ENCODE measurements at regions not wholly inside any gene's neighbourhood (a gene's known extent, or its start where the extent isn't known, plus 50 kb on each side); places are given as distances from the start of the nearest gene placed in this dataset.
A peak's percentile ranks its signal among the peaks of the same experiment; 100 is the strongest.

DNA sequence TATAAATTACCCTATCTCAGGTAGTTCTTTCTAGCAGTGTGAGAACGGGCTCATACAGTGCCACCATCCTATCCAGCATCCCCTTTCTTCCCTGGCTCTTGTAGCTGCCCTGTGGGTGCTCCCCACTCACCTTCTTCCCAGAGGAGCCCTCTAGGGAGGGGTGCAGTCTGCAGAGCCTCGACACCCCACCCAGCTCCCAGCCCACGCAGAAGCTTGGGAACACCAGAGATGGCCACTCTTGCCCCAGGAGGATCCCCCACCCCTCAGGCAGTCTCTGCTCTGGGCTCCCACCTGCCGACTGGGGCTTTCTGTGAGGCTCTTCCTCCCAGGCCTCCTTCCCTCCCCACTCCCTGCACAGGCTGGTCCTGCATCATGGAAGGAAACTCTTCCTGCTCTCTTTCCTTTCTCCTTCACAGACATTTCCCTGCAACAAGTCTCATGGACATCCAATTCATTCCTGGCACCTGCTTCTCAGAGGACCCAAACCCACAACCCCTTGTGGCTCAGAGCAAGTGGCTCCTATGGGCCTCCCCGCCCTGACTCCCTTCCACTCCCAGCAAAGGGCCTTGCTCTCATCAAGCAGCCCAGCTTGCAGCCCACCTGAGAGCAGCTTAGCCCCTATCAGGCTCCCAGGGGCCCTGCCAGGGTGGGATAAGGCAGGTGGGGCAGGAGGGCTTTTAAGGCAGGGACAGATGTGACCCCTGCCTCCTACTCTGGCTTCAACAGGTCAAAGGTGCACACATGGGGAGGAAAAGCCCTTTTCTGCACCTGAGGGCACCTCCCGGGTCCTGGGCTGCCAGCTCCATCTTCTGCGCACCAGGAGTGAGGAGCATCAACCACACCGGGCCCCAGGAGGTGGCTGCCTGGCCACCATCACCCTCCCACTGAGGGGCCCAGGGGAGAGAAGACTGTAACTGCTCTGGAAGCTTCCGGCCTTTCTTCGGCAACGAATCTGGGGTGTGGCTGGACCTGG is 263.8 kb upstream of the TNRC6C start:
- DNase-seq = no peak

DNA sequence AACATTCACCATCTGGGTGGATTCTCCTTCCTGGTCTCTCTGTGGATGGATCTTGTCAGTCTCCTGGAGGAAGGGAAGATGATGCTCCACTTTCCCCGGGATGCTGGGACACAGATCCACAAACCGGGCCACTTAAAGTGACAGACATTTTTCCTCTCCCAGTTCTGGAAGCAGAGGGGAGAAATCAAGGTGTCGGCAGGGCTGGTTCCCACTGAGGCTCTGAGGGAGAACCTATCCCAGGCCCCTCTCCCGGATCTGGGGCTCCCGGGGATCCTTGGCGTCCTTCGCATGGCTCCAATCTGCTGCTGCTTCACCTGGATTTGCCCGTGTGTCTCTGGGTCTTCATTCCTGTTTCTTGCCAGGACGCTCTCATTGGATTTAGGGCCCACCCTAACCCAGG is 263.1 kb upstream of the TNRC6C start:
- no peak for DNase-seq

DNA sequence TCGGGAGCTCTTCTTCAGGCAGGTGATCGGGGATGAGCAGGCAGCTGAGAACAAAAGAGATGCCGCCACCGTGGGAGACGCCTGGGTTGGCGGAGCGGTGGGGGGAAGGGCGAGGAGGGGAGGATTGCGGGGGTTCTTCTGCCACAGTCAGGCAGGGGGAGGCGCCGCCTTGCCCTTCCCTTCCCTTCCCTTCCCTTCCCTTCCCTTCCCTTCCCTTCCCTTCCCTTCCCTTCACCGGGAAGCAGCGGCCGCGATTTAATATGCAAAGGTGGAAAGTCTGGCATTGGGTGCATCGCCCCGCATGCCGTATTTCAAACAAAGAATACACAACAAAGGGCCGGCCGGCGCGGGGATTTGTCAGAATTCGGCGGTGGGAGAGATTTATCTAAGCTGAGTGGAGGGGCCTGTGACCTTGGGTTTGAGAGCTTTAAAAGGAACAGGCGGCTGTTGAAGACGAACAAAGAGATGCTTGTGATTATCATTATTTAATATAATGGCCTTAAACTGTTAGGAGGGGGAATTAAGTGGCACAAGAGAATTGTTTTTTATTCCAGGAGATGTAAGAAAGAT is 262.3 kb upstream of the TNRC6C start:
- peak; percentile 64 for DNase-seq

DNA sequence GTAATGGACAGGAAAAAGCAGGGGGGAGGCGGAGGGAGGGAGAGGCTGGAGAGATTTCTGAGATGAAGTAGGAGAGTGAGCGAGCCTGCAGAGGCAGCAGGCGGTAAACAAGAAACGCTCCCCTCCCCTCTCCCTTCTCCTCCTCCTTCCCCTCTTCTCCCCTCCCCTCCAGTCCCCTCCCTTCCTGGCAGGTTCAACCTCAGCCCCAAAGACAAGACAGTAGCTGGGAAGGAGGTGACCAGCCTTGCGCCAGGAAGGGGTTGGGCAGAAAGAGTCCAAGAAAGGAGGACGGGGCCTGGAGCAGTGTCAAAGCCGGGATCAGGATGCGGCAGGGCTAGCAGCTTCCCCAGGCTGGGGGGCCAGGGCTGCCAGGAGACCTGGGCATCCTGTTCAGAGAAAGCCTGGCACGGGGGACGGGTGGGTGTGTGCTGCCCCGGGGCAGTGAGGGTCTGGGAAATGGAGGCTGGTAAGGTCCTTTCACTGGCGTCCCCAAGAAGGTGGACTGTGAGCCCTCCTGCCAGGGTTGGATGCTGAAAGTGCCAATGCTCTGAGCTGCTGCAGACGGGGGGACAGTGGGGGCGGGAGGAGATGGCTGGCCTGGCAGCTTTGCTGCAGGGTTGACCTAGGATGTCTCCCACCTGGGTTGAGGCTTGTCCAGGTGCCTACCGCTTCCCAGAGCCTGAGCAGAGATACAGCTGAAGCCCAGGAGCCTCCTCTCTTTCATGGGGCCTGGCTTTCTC is 261.6 kb upstream of the TNRC6C start:
- DNase-seq = peak; percentile 66

DNA sequence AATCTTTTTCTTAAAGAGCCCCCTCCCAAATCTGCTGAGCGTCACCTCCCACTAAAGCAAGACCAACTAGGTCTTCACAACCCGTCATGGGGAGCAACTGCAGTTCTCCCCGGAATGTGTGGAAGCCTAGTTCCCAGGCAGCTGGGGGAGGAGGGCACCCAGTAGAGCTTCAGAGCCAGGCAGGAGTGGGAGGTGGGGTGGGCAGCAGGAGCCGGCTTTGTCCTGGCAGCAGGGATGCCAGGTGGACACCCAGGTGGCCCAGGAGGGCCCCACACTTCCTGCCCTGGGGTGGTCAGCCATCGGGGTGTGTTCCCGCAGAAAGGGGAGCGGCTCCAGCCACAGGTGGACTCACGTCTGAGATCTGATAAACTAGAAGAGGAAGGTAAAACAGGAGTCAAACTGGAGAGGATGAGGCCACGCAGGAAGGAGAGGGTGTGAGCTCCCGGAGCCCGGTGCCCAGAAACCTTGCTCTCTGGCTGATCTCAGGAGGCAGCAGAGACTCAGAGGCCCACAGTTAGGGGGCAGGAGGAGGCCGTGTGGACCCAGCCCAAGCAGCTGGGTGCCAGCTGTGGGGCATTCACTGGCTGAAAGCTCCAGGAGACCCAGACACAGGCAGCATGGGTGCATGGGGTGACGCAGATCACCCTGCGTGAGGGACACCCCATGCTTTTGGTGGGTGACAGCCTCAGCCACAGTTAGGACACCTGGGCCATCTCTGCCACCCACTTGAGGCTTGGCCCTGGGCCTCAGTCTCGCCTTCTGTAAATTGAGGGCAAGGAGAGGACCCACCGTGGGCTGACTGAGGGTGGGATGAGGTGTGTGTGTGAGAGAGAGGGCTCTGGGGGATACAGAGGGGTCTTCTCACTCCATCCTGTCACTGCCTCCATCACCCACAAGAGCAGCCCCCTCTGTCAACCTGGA is 260.8 kb upstream of the TNRC6C start:
- no peak for DNase-seq

DNA sequence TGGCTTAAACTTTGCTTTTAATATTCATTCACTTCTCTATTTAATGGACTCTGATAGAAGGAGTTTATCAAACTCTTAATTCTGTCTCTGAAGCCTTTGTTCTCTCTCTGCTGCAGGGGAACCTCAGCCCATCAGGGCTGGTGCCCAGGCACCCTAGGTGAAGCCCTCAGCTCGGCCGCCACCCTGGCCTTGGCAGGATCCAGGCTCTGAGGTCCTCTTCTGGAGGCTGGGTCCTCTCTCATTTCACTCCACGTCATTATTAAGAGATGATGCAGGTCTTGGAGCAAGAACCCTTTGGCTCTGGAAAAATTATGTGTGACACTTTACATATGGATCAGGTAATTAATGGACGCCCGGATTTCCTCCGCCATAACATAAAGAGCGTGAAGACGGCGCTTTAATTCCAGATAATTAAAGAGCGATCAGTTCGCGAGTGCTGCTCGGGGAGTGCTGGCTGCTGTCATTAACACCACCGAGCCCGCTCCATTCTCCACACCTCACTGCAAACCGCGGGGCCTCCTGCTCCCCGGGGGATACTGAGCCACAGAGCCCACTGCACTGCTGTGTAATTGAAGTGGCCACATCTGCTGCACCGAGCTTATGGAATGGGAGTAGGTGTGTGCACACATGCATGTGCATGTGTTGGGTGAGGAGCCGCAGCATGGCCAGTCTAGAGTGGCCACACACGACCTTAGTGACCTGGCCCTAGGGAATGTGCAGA is 259.4 kb upstream of the TNRC6C start:
- DNase-seq = peak; percentile 62

DNA sequence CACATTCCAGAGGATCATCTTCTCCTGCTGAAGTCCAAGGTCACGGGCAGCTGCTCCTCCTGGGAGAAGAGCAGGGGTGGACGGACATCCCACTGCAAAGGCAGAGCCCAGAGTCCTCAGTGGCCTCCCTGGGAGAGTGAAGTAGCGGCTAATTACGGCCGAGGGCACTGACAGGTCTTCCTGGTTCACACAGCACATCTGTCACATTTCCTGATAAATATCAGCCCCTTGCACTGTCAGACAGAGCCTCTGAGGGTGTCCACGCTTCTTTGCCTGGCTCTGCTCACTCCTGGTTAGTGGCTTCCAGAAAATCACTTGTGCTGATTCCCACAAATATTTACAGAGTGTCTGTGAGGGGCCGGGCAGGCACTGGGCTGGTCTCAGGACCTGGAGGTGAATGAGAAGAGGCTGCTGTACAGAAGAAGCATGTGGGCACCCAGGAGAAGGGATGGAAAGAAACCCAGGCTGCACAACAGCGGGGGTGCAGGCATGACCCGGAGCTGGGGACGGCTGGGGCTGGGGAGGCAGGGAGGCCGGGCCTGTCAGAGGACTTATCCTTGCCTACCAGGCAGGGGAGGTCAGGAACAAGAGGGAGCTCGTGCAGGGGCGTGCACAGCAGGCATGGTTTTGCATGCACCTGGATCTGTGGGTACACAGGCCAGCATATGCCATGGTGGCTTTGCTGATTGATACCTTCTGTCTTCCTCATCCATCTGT is 258.2 kb upstream of the TNRC6C start:
- DNase-seq = peak; percentile 68

DNA sequence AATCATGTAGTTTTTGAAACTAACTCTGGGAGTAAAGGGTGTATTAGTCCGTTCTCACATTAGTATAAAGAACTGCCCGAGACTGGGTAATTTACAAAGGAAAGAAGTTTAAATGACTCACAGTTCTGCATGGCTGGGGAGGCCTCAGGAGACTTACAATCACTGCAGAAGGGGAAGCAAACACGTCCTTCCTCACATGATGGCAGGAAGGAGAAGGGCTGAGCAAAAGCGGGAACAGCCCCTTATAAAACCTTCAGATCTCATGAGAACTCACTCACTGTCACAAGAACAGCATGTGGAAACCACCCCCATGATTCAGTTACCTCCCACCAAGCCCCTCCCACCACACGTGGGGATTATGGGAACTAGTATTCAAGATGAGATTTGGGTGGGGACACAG is 256.5 kb upstream of the TNRC6C start:
- DNase-seq = no peak

DNA sequence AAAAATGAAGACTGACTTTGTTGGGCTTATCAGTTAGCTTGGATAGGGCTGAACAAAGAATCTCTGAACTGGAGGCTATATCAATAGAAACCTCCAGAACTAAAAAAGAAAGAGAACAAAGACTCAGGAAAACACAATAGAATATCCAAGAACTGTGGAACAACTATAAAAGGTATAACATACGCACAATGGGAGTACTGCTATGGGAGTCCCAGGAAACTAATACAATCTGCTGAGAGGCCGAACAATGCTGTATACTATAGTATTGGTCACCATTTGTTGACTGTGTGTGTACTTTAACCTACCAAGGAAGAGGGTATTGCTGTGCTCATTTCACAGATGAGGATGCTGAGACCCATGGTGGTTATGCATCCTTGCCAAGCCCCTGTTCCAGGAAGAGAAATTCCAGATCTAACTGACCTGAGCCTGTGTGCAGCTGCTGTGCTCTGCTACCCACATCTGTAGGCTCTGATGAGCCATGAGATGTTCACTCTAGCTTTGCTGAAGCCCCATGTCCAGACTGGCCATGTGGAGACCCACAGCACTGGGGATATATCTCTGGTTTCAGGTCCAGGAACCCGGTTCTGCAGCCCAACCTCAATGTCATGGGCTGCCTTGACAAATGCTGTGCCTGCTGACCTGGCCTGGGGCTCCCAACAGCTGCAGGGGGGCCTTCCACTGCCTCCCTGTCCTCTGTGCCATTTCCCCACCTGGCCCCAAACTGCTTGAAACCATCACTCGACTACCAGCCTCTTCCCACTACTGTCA is 254.3 kb upstream of the TNRC6C start:
- DNase-seq = no peak

DNA sequence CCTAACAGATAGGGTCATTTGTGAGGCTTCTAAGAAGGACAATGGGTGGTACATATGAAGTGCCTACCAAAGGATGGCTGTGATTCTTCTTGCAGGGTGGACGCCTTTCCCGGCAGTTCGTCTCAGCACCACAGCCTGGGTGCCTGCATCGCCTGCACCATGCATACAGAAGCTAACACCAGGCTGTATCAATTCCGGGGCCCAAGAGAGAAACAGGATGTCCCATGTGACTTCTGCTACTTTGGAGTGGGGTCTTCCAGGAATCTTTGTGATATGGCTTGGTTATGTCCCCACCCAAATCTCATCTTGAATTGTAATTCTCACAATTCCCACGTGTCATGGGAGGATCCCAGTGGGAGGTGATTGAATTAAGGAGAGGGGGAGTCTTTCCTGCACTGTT is 251.6 kb upstream of the TNRC6C start:
- no peak for DNase-seq

DNA sequence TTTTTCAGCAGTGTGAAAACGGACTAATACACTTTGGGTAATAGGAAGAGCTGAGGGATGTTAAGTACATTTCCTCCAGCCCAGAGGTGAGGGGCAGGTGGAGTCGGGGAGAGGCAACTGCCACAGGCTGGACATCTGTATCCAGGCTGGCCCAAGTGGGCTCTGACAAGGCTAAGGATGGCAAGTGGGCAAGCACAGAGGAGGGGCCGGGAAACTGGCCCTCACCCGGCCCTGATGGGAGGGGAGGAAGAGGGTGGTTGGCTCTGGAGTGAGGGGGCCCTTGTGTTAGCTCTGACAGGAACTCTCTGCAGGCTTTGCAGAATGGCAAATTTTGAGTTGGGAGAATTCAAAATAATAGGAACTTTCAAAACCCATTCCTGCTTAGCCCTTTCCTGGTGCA is 251.0 kb upstream of the TNRC6C start:
- no peak for DNase-seq

DNA sequence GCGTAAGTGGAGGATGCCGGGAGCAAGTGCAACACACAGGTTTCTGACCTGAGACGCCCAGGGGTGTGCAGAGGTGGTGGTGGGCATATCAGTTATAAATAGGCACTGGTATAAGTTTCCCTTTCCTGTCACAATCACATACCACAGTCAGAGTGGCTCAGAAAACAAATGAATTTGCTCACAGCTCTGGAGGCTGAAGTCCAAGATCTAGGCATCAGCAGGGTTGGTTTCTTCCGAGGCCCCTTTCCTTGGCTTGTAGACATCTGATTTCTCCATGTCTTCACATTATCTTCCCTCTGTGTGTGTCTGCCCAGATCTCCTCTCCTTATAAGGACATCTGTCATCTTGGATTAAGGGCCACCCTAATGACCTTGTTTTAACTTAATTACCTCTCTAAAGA is 250.5 kb upstream of the TNRC6C start:
- peak; percentile 89 for DNase-seq

DNA sequence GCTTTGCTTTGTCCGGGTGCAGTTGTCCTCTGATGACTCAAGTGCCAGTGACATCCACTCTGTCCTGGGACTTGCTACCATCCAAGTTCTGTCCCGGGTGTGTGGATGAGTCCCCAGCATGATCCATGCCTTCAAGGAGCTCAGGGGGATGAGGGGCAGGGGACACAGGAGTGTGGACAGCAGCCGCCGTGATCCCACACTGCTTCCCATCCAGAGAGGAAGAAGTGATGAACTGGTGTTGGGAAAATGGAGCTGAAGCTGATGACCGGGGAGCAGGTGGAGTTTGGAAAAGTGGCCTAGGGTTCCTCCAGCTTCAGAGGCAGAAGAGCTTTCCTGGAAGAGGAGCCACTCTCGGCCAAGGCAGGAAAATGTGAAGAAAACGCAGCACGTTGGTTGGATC is 249.6 kb upstream of the TNRC6C start:
- DNase-seq = no peak

DNA sequence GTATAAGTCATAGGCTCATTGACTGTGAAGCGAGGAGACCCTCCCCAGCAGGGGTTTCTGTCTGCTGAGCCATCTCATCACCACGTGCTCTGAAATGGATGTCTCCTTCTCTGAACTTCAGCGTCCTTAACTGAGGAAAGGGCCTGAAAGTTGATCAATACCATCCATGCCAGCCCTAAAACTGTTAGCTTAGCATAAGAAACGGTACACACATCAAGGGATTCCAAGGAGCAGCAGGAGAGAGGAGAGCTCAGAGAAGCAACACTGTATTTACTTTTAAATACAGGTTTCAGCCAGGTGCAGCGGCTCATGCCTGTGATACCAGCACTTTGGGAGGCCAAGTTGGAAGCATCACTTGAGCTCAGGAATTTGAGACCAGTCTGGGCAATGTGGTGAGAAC is 248.9 kb upstream of the TNRC6C start:
- no peak for DNase-seq

DNA sequence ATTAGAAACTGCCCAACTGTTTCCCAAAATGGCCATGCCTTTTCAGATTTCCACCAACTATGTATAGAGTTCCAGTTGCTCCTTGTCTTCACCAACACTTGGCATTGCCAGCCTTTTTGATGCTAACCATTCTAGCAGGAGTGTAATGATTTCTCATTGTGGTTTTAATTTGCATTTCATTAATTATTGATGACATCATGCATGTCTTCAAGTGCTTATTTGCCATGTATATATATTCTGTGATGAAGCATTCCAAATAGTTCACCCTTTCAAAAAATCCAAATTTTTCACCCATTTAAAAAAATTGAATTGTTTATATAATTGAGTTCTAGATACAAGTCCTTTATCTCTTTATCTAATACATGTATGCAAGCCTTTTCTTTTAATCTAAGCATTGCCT is 245.9 kb upstream of the TNRC6C start:
- DNase-seq = no peak

DNA sequence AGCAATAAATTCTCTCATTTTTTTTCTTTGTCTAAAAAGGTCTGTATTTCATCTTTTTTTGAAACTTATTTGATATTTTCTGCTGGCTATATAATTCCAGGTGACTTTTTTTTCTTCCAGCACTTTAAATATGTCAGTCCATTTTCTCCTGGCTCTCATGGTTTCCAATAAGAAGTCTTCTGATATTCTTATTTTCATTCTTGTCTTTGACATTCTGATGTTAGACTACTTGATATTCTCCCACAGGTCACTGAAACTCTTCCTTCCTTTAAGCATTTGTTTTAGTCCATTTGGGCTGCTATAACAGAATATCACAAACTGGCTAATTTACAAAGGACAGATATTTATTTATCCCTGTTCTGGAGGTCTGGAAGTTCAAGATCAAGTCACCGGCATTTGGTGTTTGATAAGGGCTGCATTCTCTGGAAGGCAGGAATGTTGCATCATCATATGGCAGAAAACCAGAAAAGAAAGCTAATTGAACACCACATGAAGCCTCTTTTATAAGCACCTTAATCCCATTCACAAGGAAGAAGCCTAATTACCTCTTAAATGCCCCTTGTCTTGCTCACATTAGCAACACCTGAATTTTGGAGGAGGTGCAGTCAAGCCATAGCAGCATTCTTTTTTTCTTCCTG is 242.1 kb upstream of the TNRC6C start:
- DNase-seq = no peak

DNA sequence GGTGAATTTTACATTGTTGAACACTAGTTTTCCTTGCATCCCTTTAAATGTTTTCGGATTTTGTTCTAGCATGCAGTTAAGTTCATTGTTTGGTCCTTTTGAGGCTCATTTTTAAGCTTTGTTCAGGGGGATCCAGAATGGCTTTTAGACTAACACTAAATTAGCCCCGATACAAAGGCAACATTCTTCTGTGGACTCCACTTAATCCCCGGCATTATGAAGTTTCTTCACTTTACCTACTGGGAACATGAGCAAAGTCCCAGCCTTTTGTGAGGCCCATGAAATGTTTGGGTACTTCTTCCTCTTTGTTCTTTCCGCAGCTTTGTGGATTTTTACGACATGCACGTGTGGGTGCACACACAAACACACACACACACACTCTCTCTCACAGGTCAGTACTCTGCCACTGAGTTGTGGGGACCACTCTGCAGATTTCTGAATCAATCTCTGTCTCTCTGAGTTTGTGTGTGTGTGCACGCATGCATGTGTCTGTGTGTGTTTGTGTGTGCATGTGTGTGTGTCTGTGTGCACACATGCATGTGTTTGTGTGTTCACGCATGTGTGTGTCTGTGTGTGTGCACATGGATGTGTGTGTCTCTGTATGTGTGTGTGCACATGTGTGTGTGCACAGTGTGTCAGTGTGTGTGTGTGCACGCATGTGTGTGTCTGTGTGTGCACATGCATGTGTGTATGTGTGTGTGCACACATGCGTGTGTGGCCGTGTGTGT is 240.4 kb upstream of the TNRC6C start:
- DNase-seq = no peak

DNA sequence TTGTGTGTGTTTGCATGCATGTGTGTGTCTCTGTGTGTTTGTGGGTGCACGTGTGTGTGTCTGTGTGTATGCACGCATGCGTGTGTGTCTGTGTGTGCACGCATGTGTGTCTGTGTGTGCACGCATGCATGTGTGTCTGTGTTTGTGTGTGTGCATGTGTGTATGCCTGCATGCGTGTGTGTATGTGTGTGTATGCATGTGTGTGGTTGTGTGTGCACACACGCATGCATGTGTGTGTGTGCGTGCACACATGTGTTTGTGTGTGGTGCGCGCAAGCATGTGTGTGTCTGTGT is 239.9 kb upstream of the TNRC6C start:
- no peak for DNase-seq

DNA sequence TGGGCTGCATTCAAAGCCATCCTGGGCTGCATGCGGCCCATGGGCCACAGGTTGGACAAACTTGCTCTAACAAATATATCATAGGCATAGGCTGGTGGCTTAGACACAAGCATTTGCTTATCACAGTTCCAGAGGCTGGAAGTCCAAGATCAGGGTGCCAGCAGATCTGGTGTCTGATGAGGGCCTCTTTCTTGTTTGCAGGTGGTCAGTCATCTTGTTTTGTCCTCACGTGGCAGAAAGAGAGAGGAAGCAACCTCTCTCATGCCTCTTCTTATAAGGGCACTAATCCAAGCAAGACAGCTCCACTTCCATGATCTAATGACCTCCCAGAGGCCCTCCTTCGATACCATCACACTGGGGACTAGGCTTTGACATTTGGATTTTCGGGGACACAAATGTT is 238.7 kb upstream of the TNRC6C start:
- DNase-seq = no peak
